HG03103 (cell line): ENCODE measurements at regions not wholly inside any gene's neighbourhood (a gene's known extent, or its start where the extent isn't known, plus 50 kb on each side); places are given as distances from the start of the nearest gene placed in this dataset.
"Not testable (repeated sequence)": the region's sequence is repeated elsewhere in the genome, so short reads cannot be mapped to it uniquely, and the experiment has no call there.

Experiments
- ATAC-seq: cut with Tn5 transposase; IDR thresholded peaks from one replicate; pipeline ENCODE4 v1.9.1; 2021; ENCODE audit warnings: low read depth; ENCODE audit not compliant: unreplicated experiment

DNA sequence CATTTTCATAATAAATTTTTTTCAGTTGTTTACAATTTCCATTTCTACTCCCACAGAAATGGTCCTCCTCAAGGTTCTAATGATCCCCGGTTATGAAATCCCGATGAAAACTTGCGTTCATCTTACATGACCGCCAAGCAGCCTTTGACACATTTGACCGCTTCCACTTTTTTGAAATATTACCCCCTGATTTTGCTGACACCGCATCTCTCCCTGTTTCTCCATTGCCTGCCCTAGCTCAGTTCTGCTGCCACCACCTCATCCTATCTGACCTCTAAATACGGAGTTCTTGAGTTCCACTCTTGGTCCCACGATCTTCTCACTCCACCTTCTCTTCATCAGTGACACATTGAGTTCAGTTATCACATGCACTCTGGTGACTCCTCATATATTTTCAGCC, 74.1 kb downstream of the SLC35B3 start:
- no peak for ATAC-seq

DNA sequence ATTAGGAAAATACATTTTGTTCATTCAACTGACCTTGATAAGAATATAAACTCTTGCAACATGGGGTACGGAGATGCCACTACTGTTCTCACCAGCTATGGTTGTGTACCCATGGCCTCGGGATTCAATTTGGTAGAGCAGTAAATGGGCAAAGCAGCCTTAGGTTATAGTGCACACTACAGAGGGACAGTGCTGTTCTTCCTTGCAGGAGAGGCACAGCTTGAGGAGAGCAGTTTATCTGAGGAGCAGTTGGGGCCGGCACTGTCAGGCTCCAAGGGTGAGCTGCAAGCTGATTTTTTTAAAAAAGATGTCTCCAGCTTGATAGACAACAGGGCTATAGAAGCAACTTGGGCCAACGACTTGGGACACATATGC, 82.4 kb downstream of the SLC35B3 start:
- ATAC-seq: no peak

DNA sequence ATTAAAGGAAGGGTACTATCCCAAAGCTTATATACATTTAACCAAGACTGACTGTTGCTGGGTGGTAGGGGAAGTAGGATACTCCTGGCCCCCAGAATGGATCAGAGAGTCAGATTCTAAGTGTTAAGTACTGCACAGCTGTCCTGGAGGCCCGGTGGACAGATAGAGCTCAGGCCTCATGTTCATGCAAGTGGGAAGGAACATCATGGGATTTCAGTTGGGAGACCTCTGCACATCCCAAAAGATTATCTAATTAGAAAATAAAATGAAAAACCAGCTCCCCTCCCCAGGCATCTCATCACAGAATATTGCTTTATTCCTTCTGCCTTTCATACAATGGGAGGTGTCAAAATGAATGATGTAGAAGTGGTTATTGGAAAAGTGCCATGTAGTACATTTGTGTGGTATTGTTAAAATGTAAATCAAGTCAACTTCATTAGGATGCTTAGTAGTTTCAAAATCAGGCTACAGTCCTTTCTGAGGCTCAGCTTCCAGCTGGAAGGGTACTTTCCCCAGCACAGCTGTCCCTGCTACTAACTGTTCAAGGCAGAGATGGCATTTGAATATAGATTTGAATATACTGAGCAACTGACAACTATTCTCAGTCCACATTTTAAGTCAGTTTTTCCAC, 82.9 kb downstream of the SLC35B3 start:
- ATAC-seq: no peak

- no peak for ATAC-seq
Measured at GRCh38 chr6:8343600-8343999, 91.7 kb downstream of the SLC35B3 start.

- ATAC-seq: no peak
Measured at GRCh38 chr6:8342241-8342819, 93.0 kb downstream of the SLC35B3 start.

GRCh38 chr6:8337147-8337546, 98.2 kb downstream of the SLC35B3 start:
- no peak for ATAC-seq

- no peak for ATAC-seq
Measured at GRCh38 chr6:8336406-8337057, 98.8 kb downstream of the SLC35B3 start.

- no peak for ATAC-seq
Measured at GRCh38 chr6:8335896-8336295, 99.4 kb downstream of the SLC35B3 start.

GRCh38 chr6:8335381-8335780, 100.0 kb downstream of the SLC35B3 start:
- no peak for ATAC-seq

DNA sequence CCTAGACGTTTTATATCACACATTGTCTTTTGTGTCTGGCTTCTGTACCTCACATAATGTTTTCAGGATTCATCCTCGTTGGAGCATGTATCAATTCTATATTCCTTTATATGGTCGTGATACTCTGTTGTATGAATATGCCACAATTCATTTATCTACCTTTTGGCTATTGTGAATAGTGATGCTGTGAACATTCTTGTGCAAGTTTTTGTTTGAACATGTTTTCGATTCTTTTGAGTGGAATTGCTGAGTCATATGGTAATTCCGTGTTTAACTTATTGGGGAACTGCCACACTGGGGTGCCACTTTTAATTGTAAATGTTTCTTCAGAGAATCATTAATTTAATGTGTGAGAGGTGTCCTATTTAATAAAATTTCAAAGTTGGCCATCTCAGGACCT, 101.2 kb downstream of the SLC35B3 start:
- no peak for ATAC-seq

DNA sequence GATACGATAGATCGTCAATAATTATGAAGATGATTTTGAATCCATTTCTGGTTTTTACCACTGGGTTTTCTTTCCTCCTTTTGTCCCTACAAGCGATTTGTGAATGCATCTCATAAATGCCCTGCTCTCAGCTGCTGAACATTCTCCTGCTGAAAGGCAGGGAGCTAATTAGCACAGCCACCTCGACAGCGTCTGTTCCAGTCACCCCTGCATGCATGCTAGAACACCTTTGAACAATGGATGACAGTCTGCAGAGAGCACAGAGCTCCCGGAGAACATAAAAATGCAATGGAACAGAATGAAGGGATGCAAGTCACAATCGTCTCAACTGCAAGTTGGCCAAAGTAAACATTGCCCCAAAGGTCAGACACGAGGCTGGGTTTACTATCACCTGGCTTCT, 105.8 kb downstream of the SLC35B3 start:
- ATAC-seq: no peak

- no peak for ATAC-seq
Measured at GRCh38 chr6:8325743-8326142, 109.6 kb downstream of the SLC35B3 start.

DNA sequence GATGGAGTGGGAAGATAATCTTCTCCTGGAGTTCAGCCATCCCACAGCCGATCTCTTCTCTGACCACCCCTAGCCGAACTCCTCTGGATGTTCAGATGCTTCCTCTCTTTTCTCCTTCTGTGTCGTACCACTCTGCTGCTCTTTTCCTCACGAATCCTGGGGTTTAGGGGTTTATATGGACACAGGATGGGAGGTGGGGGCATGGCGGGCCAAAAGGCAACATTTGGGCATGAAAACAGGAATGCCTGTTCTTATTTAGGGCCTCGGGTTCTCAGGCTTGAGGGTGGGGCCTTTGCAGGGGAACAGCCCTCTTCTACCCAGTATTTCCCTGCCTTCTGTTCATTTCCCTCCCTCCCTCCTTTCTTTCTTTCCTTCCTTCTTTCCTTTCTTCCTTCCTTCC, 112.7 kb downstream of the SLC35B3 start:
- no peak for ATAC-seq

DNA sequence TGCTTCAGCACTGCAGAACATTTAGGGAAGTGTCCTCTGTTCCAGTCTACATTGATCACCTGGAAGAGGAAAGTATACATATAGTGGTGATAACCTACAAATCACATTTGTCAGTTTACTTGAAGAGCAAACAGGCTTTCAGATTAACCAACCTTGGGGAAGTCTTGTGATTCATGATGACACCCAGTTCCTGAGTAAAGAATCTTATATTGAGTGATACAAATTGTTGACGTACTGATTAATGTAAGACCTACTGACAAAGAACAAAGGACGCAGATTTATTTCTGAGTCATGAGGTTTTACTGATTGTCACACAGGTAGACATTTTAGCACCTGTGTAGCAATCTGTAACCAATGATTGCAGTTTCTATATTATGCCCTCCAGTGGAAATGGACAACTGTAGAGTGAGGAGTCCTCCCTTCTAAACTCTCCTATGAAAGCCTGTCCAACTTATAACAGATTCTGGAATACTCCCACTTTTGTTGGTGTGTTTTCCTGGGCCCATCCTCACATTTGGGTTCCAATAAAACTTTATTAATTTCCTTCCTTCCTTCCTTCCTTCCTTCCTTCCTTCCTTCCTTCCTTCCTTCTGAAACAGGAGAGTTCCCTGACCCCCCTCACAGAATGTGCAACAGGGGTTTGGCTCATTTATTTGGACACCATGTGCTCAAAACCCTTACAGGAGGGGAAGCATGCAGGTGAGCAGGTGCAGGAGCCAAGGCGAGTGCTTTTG, 113.5 kb downstream of the SLC35B3 start:
- no peak for ATAC-seq

DNA sequence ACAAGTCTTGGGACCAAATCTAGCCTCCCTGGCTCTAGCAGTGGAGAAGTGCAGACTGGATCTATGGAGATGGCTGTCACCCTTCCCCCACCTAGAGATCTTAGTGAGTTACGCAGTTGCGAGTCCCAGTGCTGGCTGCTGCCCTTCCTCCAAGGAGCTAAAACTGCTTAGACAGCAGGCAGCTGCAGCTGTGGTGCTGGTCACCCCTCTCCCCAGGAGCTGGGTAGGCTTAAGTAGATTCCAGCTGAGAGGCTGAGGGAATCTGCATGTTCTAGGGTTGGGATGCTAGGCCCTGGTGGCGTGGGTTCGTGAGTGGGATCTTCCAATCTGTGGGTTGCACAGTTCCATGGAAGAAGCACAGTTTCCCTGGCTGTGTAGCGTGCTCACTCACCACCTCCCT, 120.2 kb downstream of the SLC35B3 start:
- no peak for ATAC-seq

DNA sequence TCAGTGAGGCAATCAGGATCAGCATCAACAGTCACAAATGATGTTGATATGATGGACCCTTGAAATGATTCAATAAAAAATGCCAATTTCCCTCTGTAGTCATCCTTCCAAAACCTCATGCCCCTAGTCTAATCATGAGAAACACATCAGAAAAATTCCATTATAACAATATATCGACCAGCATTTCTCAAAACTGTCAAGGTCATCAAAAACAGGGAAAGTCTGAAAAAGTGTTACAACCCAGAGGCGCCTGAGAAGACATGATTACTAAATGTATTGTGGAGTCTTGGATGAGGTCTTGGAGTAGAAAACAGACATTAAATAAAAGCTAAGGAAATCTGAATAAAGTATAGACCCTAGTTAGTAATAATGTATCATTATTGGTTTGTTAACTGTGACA, 133.8 kb downstream of the SLC35B3 start:
- no peak for ATAC-seq

DNA sequence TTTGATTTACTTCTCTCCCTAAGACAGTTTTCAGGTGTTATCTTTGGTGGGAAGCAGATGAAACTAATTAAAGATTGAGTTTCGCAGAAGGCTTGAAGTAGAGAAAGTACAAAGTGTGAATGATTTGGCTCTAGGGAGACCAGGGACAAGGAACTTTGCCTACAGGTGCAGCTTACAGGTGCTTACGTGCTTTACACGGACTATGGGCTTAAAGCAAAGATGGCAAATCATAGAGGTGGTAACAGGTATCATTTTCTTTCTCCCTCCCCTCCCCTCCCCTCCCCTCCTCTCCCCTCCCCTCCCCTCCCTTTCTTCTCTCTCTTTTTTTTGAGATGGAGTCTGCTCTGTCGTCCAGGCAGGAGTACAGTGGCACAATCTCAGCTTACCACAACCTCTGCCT, 136.3 kb downstream of the SLC35B3 start:
- ATAC-seq: no peak

- ATAC-seq: not testable (repeated sequence)
Measured at GRCh38 chr6:8282946-8283345, 152.4 kb downstream of the SLC35B3 start.

GRCh38 chr6:8282380-8282779, 153.0 kb downstream of the SLC35B3 start:
- no peak for ATAC-seq

GRCh38 chr6:8279041-8279805, 156.1 kb downstream of the SLC35B3 start:
- no peak for ATAC-seq

- no peak for ATAC-seq
Measured at GRCh38 chr6:8278562-8278961, 156.8 kb downstream of the SLC35B3 start.
